HG02943 (cell line): ENCODE measurements at regions not wholly inside any gene's neighbourhood (a gene's known extent, or its start where the extent isn't known, plus 50 kb on each side); places are given as distances from the start of the nearest gene placed in this dataset.

Experiments used
- ATAC-seq: cut with Tn5 transposase; IDR thresholded peaks from one replicate; pipeline ENCODE4 v1.9.1; 2021; ENCODE audit warnings: mild to moderate bottlenecking, low read depth, moderate library complexity; ENCODE audit not compliant: unreplicated experiment

DNA sequence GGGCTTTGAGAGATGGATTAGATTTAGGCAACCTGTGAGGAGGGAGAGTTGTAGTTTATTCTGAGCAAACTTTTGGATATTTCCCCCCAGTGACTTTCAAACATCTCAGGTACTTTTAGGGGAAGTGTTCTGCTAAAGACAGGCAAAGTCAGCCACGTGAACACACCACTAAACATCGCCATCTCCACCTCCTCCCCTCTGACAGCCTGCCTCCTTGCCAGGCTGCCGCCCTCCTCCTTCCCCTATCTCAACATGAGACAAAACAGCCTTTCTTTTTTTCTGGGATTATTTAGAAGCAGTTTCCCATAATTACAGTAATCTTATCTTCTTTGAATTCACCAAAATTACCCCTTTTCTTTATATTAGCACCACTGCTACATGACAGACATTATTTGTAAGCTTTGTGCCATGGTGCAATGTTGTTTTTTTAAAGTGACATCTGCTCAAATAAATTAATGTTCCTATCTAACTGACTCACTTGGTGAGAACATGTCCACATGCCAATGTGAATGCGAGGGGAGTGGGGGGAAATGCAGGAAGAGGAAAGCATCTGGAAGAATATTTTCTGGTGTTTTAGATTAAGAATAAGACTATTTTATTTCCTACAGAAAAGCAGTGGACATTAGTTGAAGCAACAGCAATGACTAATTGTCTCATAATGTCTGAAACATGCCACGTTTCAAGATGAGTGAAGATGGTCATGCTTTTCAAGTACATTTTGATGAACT, 147.8 kb upstream of the ATP1B1 start:
- no peak for ATAC-seq

DNA sequence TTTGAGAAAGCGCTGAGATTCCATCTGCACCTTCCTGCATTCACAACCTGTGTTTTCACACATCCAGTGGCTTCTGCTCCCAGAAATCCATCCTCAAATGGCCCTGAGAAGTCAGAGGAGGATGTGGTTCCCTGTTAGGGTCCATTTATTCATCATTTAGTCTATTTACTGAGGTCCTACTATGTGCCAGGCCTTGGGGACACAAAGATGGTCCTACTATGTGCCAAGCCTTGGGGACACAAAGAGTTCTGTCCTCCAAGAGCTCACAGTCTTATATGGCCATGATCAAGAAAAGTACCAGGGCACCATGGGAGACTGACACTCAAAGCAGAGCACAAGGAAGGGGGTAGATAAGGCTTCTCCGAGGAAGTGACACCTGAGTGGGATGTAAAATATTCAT, 147.1 kb upstream of the ATP1B1 start:
- no peak for ATAC-seq

GRCh38 chr1:168960114-168960513, 146.4 kb upstream of the ATP1B1 start:
- no peak for ATAC-seq

- no peak for ATAC-seq
Measured at GRCh38 chr1:168960595-168960994, 145.9 kb upstream of the ATP1B1 start.

GRCh38 chr1:168963601-168964000, 142.9 kb upstream of the ATP1B1 start:
- ATAC-seq = no peak

DNA sequence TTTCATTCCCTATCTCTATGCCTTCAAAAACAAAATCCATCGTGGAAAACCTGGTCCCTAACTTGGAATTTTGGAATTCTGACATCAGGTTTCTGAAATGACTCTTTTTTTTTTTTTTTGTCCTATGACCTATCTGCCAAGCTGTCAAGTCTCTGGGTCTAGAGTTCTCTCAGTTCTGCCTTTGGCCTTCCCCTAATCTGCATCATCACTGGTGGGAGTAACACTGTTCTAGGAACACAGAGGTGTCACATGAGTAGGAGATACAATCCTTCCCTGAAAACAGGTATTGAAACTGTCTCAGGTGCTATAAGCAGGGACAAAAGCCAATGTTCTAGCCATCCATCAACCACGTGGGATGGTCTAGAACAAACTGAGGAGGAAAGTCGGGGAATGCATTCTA, 142.0 kb upstream of the ATP1B1 start:
- no peak for ATAC-seq

DNA sequence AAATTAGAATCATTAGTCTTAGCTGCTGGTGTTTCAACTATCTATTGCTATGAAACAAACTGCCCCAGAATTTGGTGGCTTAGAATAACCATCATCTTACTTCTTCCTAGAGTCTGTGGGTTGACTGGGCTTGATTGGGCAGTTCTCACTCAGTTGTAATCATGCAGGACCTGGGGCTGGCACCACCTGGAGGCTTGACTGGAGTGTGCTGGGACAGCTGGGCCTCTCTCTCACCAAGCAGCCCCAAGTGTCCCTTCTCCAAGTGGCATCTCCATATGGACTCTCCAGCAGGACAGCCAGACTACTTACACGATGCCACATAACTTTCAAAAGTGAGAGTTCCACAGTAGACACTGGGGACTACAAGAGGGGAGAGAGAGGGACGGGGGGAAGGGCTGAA, 140.3 kb upstream of the ATP1B1 start:
- no peak for ATAC-seq

- no peak for ATAC-seq
Measured at GRCh38 chr1:168966636-168967035, 139.9 kb upstream of the ATP1B1 start.

- ATAC-seq = no peak
Measured at GRCh38 chr1:168970926-168971659, 135.4 kb upstream of the ATP1B1 start.

DNA sequence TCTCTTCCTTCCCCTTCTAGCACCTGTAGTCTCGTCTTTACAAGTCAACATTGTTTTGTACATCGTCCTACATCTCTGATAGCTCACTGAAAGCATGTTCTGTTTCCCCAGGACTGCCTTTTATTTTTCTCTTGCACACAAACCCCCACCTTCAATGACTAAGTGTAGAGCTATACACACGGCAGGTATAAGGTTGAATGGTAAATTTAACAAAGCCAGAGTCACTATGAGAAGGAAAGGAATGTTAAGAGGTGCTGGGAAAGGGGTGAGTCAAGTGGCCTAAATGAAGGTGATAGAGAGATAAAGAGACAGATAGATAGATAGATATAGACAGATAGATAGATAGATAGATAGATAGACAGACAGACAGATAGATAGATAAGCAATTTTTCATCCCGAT, 134.3 kb upstream of the ATP1B1 start:
- ATAC-seq = no peak

DNA sequence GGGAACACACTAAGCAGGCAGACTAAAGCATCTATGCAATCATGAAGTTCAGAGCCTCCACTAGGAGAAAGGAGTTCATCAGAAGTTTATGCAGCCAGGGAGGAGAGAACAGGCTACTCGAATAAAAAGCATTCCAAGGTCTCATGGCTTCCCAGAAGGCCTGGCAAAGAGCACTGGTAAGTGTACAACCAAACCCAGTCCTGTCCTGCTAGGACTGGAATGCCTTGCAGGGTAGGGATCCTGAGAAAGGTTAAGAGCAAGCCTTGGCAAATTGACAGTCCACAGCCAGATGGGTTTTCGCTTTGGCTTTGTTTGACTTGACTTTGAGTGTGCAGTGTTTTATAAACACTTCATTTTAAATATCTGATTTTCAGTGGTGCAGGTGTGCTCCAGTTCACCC, 133.6 kb upstream of the ATP1B1 start:
- ATAC-seq = no peak

- ATAC-seq = no peak
Measured at GRCh38 chr1:168974117-168974516, 132.4 kb upstream of the ATP1B1 start.

DNA sequence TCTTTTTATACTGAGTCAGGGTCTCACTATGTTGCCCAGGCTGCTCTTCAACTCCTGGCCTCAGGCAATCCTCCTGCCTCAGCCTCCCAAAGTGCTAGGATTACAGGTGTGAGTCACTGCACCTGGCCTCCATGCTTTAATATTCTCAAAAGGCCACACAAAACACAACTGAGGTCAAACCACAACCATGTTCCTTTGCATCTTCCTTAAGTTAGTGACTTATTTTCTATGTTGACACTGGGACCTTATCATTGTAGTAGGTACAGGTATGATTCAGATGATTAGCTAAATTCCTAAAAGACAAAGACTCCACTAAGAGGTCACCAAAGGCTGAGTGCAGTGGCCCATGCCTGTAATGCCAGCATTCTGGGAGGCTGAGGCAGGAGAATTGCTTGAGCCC, 131.9 kb upstream of the ATP1B1 start:
- no peak for ATAC-seq

DNA sequence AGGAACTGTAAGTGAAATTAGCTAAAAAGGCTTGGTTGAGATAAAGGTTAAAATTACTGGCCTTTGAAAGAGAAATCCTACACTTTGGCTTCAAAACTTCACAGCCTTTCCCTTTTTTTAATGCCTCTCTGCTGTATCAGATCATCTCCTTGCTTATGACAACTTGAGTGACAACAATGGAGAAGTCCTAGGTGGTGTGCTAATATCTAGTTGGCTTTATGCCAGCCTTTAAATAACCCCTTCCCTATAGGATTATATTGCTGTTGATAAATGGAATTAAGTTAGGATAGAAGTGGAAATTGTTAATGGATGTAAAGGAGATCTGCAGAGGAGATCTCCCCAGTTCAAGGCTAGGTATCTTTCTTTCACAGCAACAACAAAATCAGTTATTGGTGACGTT, 130.2 kb upstream of the ATP1B1 start:
- no peak for ATAC-seq

GRCh38 chr1:168977618-168978017, 128.9 kb upstream of the ATP1B1 start:
- ATAC-seq = no peak

- no peak for ATAC-seq
Measured at GRCh38 chr1:168979276-168979675, 127.2 kb upstream of the ATP1B1 start.

DNA sequence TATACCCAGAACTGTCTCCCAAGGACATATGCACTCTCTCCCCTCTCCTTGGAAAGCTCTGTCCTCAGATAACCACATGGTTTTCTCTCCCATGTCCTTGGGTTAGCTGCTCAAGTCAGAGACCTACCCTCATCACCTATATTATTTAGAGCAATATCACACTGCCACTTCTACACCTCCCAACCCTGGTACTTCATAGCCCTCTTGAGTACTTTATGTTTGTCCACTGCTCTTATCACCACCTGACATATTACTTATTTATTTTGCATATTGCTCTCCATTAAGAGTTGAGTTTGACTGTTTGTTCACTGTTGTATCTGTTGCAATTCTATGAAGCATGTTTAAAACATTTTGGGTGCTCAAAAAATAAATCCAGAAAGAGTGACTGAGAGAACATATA, 126.3 kb upstream of the ATP1B1 start:
- ATAC-seq = no peak

- ATAC-seq = no peak
Measured at GRCh38 chr1:168980656-168981055, 125.8 kb upstream of the ATP1B1 start.

DNA sequence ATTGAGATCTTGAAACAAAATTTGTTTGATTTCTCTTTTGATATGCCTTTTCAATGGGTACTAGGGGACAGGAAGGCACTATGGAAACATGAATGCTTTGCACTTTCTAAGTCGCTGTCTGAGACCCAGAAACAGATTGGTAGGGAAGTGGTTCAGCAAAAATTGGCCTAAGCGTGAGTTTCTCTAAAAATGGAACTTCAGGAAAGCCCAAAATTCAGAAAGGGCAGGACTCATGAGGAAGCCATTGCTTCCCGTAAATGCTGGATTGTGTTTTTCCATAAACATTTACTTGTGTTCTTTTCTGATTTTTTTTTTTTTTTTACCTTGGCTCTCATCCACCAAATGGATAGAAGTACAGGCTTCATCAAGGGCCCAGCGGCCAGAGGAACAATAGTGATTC, 123.7 kb upstream of the ATP1B1 start:
- ATAC-seq = no peak

DNA sequence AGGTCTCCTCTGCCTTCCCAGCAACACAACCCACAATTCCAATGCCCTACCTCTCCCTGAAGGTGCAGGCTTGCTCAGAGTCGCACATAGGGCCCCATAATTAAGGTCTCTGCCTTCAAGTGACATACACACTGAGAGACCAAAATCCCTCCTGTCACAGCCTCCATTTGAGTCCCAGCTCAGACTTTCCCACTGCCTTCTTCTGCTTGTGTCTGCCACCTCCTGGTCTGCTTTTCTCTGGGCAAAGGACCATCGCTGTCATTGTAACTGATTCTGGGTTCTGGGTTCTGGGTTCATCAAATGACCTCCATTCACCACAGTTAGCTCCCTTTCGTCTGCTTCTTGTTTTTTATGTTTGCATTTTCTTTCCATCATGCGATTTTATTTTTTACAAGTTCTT, 119.2 kb upstream of the ATP1B1 start:
- ATAC-seq = no peak

GRCh38 chr1:168987923-168988322, 118.6 kb upstream of the ATP1B1 start:
- ATAC-seq = no peak

GRCh38 chr1:168989985-168990384, 116.5 kb upstream of the ATP1B1 start:
- no peak for ATAC-seq
